Suprapubic skin (tissue), 3 donors: ENCODE measurements at regions not wholly inside any gene's neighbourhood (a gene's known extent, or its start where the extent isn't known, plus 50 kb on each side); places are given as distances from the start of the nearest gene placed in this dataset.

Experiments used
- CTCF ChIP-seq, 2 donors: fragments of 200-600 bp in 1 of 2; fragments of 450-650 bp in 1 of 2; sonication (generic) in 1 of 2; IDR thresholded peaks; one replicate each; pipeline ENCODE4 v1.5.1; 2016 to 2019; ENCODE audit warnings: antibody characterized with exemption in 2 of 2, mild to moderate bottlenecking in 1 of 2, moderate library complexity in 1 of 2
- EP300 ChIP-seq: sonication (generic); formaldehyde crosslinking; IDR thresholded peaks from one replicate; pipeline ENCODE4 v1.6.1; 2017; ENCODE audit warnings: antibody characterized with exemption

GRCh38 chr14:94844593-94845152 is 74.8 kb upstream of the GSC start:
- TF ChIP-seq CTCF (IDR thresholded peaks at IDR 0.05) (no peak), EP300 (no peak)
